ENCODE measurements at regions not wholly inside any gene's neighbourhood (a gene's known extent, or its start where the extent isn't known, plus 50 kb on each side); places are given as distances from the start of the nearest gene placed in this dataset.
A peak's percentile ranks its signal among the peaks of the same experiment; 100 is the strongest.

DNA sequence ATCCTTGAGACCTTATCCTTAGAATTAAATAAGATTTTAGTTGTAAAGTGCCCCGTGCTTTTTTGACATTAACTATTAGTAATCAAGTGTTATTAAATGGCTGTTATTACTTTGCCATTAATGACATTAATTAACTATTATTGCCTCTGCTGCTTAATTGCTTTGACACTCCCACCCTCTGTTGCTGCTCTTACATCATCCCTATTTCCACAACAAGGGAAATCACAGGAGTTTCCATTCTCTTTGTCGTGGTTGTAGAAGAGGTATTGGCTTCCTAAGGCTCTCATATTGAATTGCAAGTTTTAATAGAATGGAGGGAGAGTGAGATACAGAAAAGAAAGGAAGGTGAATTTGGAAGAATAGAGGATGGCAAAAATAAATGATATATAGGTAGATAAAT is 545.8 kb downstream of the MMUT start:
- H3K4me3 ChIP-seq (ENCODE audit: low read depth, low read length) = no peak overlapping the region
- no peak for FAIRE-seq

DNA sequence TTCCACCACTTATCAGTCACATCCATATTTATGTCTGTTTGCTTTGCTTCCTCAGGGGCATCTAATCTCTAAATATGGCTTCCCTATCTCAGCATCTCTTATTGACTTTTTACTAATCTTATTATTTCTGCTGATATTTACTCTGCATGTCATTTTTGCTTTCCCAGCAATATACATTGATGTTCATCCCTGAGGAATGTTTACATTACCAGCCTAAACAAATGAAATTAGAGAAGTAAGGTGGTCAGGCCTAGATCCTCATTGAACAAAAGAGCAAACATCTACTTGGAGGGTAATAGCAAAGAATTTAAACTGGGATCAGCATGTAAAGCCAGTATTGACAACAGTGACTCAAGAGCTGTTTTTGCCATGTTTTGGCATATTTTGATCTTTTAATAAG is 546.4 kb downstream of the MMUT start:
- DNase-seq (ENCODE audit: low read depth) (peak; percentile 17), FAIRE-seq (no peak)
- Histone ChIP-seq H3K27me3 (ENCODE audit: control insufficient read depth, insufficient read depth, low read length) (no peaks in the 10 kb centered on the region), H3K4me3 (ENCODE audit: low read depth, low read length) (no peak overlapping the region), H3K36me3 (ENCODE audit: control insufficient read depth, insufficient read depth, low read length) (no peaks in the 10 kb centered on the region)
- TF ChIP-seq, protein P1, sequence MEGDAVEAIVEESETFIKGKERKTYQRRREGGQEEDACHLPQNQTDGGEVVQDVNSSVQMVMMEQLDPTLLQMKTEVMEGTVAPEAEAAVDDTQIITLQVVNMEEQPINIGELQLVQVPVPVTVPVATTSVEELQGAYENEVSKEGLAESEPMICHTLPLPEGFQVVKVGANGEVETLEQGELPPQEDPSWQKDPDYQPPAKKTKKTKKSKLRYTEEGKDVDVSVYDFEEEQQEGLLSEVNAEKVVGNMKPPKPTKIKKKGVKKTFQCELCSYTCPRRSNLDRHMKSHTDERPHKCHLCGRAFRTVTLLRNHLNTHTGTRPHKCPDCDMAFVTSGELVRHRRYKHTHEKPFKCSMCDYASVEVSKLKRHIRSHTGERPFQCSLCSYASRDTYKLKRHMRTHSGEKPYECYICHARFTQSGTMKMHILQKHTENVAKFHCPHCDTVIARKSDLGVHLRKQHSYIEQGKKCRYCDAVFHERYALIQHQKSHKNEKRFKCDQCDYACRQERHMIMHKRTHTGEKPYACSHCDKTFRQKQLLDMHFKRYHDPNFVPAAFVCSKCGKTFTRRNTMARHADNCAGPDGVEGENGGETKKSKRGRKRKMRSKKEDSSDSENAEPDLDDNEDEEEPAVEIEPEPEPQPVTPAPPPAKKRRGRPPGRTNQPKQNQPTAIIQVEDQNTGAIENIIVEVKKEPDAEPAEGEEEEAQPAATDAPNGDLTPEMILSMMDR (IDR thresholded peaks at IDR 0.05; ENCODE audit: insufficient read depth, low read length, severe bottlenecking) = no peak

More for the DNA sequence above, 545.8 kb downstream of the MMUT start:
- no peaks in the 10 kb centered on the region for H3K27me3 ChIP-seq (ENCODE audit: control insufficient read depth, insufficient read depth, low read length)
- DNase-seq (ENCODE audit: low read depth) = no peak
- TF ChIP-seq, protein P1 (IDR thresholded peaks at IDR 0.05; ENCODE audit: insufficient read depth, low read length, severe bottlenecking) = no peak
- H3K36me3 ChIP-seq (ENCODE audit: control insufficient read depth, insufficient read depth, low read length) = no peaks in the 10 kb centered on the region

DNA sequence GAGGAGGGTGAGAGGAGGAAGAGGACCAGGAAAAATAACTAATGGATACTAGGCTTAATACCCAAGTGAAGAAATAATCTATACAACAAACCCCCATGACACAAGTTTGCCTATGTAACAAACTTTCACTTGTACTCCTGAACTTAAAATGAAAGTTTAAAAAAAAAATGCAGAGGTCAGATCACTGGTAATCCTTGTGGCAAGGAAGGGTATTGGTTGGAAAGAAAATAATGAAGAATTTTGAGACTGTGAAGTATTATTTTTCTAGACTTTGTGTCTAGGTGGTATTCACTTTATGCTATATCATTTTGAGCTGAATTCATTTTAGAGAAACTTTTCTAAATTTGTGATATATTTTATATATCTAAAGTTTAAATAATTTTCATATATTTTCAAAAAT is 547.5 kb downstream of the MMUT start:
- DNase-seq (ENCODE audit: low read depth) (no peak), FAIRE-seq (no peak)
- no peaks in the 10 kb centered on the region for H3K36me3 ChIP-seq (ENCODE audit: control insufficient read depth, insufficient read depth, low read length)
- TF ChIP-seq, protein P1 (IDR thresholded peaks at IDR 0.05; ENCODE audit: insufficient read depth, low read length, severe bottlenecking) = no peak
- no peak overlapping the region for H3K4me3 ChIP-seq (ENCODE audit: low read depth, low read length)
- H3K27me3 ChIP-seq (ENCODE audit: control insufficient read depth, insufficient read depth, low read length) = no peaks in the 10 kb centered on the region

DNA sequence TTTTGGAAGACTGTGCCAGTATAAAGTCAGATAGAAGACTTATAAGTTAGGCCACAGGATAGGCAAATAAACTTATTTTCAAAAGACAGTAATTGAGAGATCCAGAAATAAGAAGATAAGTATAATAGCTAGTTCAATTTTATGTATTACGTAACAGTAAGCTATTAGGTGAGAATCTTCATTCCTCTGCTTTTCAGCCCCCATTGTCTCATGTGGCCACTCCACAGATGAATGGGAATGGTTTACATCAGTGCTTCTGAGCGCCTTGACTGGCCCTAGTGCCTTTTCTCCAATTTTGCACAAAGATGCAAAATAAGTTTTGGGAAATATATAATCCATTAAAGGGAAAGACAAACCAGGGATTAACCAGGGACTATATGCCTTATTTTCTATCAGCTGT is 550.5 kb downstream of the MMUT start:
- Histone ChIP-seq H3K36me3 (ENCODE audit: control insufficient read depth, insufficient read depth, low read length) (no peaks in the 10 kb centered on the region), H3K27me3 (ENCODE audit: control insufficient read depth, insufficient read depth, low read length) (no peaks in the 10 kb centered on the region), H3K4me3 (ENCODE audit: low read depth, low read length) (no peak overlapping the region)
- no peak for DNase-seq (ENCODE audit: low read depth)
- FAIRE-seq = no peak
- TF ChIP-seq, protein P1 (IDR thresholded peaks at IDR 0.05; ENCODE audit: insufficient read depth, low read length, severe bottlenecking) = no peak

DNA sequence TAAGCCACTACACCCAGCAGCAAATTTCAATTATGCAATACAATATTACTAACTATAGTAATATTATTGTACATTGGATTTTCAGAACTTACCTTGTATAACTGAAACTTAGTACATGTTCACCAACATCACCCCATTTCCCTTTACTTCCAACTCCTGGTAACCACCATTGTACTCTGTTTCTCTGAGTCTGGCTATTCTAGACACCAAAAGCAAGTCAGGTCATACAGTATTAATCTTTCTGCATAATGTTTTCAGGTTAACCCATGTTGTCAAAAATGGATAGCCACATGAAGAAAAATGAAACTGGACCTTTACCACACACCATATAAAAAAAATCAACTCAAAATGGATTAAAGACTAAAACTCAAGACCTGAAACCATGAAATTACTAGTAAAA is 558.2 kb downstream of the MMUT start:
- TF ChIP-seq, protein P1 (IDR thresholded peaks at IDR 0.05; ENCODE audit: insufficient read depth, low read length, severe bottlenecking) = no peak
- FAIRE-seq = no peak
- no peak for DNase-seq (ENCODE audit: low read depth)

DNA sequence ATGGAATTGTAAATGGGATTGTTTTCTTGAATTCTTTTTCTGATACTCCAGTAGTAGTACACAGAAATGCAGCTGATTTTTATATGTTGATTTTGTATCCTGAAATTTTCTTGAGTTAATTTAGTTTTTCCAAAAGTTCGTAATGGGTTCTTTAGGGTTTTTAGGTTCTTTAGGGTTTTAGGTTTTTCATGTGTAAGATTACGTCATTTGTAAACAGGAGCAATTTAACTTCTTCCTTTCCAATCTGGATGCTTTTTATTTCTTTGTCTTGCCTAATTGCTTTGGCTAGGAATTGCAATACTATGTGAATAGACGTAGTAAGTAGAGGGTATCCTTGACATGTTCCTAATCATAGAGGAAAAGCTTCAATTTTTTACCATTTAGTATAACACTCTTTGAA is 568.6 kb downstream of the MMUT start:
- H3K36me3 ChIP-seq (ENCODE audit: control insufficient read depth, insufficient read depth, low read length) = no peaks in the 10 kb centered on the region
- no peak overlapping the region for H3K4me3 ChIP-seq (ENCODE audit: low read depth, low read length)
- DNase-seq (ENCODE audit: low read depth) = no peak
- H3K27me3 ChIP-seq (ENCODE audit: control insufficient read depth, insufficient read depth, low read length) = no peaks in the 10 kb centered on the region
- TF ChIP-seq, protein P1 (IDR thresholded peaks at IDR 0.05; ENCODE audit: insufficient read depth, low read length, severe bottlenecking) = no peak
- no peak for FAIRE-seq

More for the DNA sequence above, 558.2 kb downstream of the MMUT start:
- H3K27me3 ChIP-seq (ENCODE audit: control insufficient read depth, insufficient read depth, low read length) = no peaks in the 10 kb centered on the region
- H3K4me3 ChIP-seq (ENCODE audit: low read depth, low read length) = no peak overlapping the region
- H3K36me3 ChIP-seq (ENCODE audit: control insufficient read depth, insufficient read depth, low read length) = no peaks in the 10 kb centered on the region
